Superior temporal gyrus (tissue), 1 donor: ENCODE measurements at regions not wholly inside any gene's neighbourhood (a gene's known extent, or its start where the extent isn't known, plus 50 kb on each side); places are given as distances from the start of the nearest gene placed in this dataset.
"Not testable (repeated sequence)": the region's sequence is repeated elsewhere in the genome, so short reads cannot be mapped to it uniquely, and the experiment has no call there.

ENCODE experiments used
- DNase-seq: peaks from one replicate; pipeline ENCODE4 v3.0.0-alpha.2; 2016; ENCODE audit errors: extremely low spot score

- no peak for DNase-seq
Observed at GRCh38 chr1:198969981-198970380, 331.1 kb downstream of the PTPRC start.

- DNase-seq = no peak
Observed at GRCh38 chr1:198970916-198971315, 332.1 kb downstream of the PTPRC start.

GRCh38 chr1:198977909-198978308, 339.1 kb downstream of the PTPRC start:
- no peak for DNase-seq

- no peak for DNase-seq
Observed at GRCh38 chr1:198978523-198978922, 339.7 kb downstream of the PTPRC start.

- no peak for DNase-seq
Observed at GRCh38 chr1:198986036-198986435, 347.2 kb downstream of the PTPRC start.

GRCh38 chr1:198986442-198986841, 347.6 kb downstream of the PTPRC start:
- DNase-seq = no peak

GRCh38 chr1:199002661-199003060, 363.8 kb downstream of the PTPRC start:
- no peak for DNase-seq

GRCh38 chr1:199007423-199007822, 368.6 kb downstream of the PTPRC start:
- DNase-seq = no peak

- peak; percentile 74 for DNase-seq
Observed at GRCh38 chr1:199009447-199009846, 370.6 kb downstream of the PTPRC start.

GRCh38 chr1:199010492-199010891, 371.7 kb downstream of the PTPRC start:
- no peak for DNase-seq

GRCh38 chr1:199010933-199011332, 372.1 kb downstream of the PTPRC start:
- no peak for DNase-seq

GRCh38 chr1:199015799-199016198, 377.0 kb downstream of the PTPRC start:
- no peak for DNase-seq

GRCh38 chr1:199018471-199019135, 379.8 kb downstream of the PTPRC start:
- no peak for DNase-seq

GRCh38 chr1:199020051-199020450, 381.2 kb downstream of the PTPRC start:
- DNase-seq = no peak

GRCh38 chr1:199020904-199021303, 382.1 kb downstream of the PTPRC start:
- no peak for DNase-seq

GRCh38 chr1:199029401-199029800, 390.6 kb downstream of the PTPRC start:
- no peak for DNase-seq

- DNase-seq = no peak
Observed at GRCh38 chr1:199029855-199030254, 391.0 kb downstream of the PTPRC start.

- DNase-seq = not testable (repeated sequence)
Observed at GRCh38 chr1:199030541-199030940, 391.7 kb downstream of the PTPRC start.

- not testable (repeated sequence) for DNase-seq
Observed at GRCh38 chr1:199031170-199031569, 392.3 kb downstream of the PTPRC start.

- DNase-seq = not testable (repeated sequence)
Observed at GRCh38 chr1:199032479-199032878, 393.6 kb downstream of the PTPRC start.

GRCh38 chr1:199033661-199034060, 394.8 kb downstream of the PTPRC start:
- no peak for DNase-seq

GRCh38 chr1:199038156-199038555, 399.3 kb downstream of the PTPRC start:
- DNase-seq = no peak

GRCh38 chr1:199040076-199040905, 401.5 kb downstream of the PTPRC start:
- no peak for DNase-seq
